ENCODE measurements at regions not wholly inside any gene's neighbourhood (a gene's known extent, or its start where the extent isn't known, plus 50 kb on each side); places are given as distances from the start of the nearest gene placed in this dataset.

DNA sequence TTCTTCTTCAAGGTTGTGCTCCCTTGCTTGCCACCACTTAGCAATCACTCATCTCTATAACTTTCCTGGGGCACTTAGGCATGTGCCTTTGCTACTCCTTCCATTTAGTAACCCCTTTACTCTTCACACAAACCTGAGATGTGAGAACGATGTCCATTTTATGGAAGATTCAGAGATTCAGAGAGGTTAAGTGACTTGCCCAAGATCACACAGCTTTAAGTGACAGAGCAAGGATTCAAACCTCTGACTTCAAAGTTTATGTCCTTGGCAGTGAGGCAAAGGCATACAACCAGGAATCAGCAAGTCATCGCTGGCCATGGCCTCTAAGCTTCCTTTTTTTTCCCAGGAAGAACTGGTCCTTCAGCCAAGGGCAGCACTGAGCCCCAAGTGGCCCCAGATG lies 56.0 kb upstream of the GALNT10 start (continued):
- no peak for TF ChIP-seq ATF1 (CRISPR knock-in tag; IDR thresholded peaks at IDR 0.05)
- TF ChIP-seq, protein P1, sequence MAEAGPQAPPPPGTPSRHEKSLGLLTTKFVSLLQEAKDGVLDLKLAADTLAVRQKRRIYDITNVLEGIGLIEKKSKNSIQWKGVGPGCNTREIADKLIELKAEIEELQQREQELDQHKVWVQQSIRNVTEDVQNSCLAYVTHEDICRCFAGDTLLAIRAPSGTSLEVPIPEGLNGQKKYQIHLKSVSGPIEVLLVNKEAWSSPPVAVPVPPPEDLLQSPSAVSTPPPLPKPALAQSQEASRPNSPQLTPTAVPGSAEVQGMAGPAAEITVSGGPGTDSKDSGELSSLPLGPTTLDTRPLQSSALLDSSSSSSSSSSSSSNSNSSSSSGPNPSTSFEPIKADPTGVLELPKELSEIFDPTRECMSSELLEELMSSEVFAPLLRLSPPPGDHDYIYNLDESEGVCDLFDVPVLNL (CRISPR knock-in tag; IDR thresholded peaks at IDR 0.05; ENCODE audit: borderline replicate concordance, low read depth): no peak
- no peak for TF ChIP-seq TEAD1 (CRISPR knock-in tag; IDR thresholded peaks at IDR 0.05)
- TF ChIP-seq, protein P2, sequence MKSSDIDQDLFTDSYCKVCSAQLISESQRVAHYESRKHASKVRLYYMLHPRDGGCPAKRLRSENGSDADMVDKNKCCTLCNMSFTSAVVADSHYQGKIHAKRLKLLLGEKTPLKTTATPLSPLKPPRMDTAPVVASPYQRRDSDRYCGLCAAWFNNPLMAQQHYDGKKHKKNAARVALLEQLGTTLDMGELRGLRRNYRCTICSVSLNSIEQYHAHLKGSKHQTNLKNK (CRISPR knock-in tag; IDR thresholded peaks at IDR 0.05): no peak
- no peak for TF ChIP-seq KAT7 (CRISPR knock-in tag; IDR thresholded peaks at IDR 0.05; ENCODE audit: borderline replicate concordance)

DNA sequence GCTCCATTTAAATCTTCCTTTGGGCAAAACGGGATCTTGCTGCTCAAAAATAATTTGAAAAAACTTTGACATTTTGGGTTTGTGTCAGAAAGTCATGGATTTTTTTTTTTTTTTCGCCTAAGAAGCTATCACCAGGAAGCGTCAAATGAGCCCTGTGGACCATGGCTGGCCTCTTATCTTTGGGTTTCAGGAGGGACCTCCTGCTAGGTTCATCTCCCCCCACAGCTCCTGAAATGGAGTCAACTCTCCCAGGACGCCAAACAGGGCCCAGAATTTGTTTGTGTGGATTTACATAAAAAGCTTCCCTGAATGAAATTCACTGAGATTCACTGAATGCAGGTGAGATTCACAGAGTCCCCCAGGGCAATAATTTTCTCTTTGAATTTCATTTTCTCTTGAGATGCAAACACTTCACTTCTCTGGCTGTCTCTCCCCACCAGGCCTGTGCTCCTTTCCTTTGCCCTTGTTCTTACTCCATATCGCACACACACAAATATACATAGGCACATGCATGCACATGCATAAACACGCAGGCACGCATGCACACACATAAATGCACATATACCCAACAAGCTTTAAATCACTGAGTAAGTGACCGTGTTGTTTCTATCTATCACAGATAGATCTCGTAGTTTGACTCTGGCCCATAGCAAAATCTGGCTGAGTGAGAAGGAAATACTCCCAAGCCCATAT lies 55.3 kb upstream of the GALNT10 start:
- Mint-ChIP-seq H3K9me3 (no peaks in the 10 kb centered on the region), H3K4me3 (no peak overlapping the region), H3K4me1 (peaks cover 23% of the 10 kb centered on the region), H3K27me3 (ENCODE audit: low read depth) (peaks cover 3% of the 10 kb centered on the region; the same call in 1 of the 2 replicates), H3K27ac (peak overlapping the region; percentile 30; the same call in 1 of the 2 replicates), H3K36me3 (no peaks in the 10 kb centered on the region)
- ATAC-seq (no peak), DNase-seq (ENCODE audit: low spot score) (no peak)
- POLR2A ChIA-PET: no interaction called here
- CTCF ChIA-PET: interaction anchor here (1.1 to 1.2 kb wide), 2 partner anchors 22 to 63 kb away, joined by 6 read pairs; no protein-coding TSS in a partner anchor
- TF ChIP-seq, protein P3, sequence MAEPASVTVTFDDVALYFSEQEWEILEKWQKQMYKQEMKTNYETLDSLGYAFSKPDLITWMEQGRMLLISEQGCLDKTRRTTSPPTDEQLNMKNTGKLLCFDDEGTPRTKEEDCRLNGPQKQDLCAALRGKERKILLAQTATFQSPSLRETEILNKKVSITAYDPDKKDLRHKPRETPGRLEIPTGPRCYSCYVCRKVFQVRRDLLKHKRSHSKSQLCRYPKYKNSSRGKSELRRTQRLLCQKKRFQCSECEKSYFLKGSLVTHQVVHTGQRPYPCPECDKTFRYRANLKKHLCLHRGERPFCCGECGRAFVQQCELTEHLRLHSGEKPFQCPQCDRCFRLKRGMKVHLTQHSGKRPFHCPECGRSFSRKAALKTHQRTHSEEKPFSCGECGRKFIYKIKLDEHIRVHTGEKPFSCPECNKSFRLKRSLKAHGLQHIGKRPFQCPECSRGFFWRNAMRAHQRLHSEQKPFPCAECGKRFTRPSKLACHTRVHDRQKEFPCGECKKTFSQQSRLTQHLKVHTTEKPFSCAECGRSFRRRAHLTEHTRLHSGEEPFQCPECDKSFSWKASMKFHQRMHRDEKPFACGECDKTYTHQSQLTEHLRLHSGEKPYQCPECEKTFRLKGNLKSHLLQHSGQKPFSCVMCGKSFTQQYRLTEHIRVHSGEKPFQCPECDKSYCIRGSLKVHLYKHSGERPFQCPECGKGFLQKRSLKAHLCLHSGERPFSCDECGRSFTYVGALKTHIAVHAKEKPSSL (CRISPR knock-in tag; conservative IDR thresholded peaks at IDR 0.05): no peak
- TF ChIP-seq RELA (CRISPR knock-in tag; IDR thresholded peaks at IDR 0.05; ENCODE audit: borderline replicate concordance) (no peak), ZNF416 (CRISPR knock-in tag; IDR thresholded peaks at IDR 0.05) (no peak)
- TF ChIP-seq, protein P4, sequence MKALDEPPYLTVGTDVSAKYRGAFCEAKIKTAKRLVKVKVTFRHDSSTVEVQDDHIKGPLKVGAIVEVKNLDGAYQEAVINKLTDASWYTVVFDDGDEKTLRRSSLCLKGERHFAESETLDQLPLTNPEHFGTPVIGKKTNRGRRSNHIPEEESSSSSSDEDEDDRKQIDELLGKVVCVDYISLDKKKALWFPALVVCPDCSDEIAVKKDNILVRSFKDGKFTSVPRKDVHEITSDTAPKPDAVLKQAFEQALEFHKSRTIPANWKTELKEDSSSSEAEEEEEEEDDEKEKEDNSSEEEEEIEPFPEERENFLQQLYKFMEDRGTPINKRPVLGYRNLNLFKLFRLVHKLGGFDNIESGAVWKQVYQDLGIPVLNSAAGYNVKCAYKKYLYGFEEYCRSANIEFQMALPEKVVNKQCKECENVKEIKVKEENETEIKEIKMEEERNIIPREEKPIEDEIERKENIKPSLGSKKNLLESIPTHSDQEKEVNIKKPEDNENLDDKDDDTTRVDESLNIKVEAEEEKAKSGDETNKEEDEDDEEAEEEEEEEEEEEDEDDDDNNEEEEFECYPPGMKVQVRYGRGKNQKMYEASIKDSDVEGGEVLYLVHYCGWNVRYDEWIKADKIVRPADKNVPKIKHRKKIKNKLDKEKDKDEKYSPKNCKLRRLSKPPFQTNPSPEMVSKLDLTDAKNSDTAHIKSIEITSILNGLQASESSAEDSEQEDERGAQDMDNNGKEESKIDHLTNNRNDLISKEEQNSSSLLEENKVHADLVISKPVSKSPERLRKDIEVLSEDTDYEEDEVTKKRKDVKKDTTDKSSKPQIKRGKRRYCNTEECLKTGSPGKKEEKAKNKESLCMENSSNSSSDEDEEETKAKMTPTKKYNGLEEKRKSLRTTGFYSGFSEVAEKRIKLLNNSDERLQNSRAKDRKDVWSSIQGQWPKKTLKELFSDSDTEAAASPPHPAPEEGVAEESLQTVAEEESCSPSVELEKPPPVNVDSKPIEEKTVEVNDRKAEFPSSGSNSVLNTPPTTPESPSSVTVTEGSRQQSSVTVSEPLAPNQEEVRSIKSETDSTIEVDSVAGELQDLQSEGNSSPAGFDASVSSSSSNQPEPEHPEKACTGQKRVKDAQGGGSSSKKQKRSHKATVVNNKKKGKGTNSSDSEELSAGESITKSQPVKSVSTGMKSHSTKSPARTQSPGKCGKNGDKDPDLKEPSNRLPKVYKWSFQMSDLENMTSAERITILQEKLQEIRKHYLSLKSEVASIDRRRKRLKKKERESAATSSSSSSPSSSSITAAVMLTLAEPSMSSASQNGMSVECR (CRISPR knock-in tag; IDR thresholded peaks at IDR 0.05; ENCODE audit: borderline replicate concordance): no peak

DNA sequence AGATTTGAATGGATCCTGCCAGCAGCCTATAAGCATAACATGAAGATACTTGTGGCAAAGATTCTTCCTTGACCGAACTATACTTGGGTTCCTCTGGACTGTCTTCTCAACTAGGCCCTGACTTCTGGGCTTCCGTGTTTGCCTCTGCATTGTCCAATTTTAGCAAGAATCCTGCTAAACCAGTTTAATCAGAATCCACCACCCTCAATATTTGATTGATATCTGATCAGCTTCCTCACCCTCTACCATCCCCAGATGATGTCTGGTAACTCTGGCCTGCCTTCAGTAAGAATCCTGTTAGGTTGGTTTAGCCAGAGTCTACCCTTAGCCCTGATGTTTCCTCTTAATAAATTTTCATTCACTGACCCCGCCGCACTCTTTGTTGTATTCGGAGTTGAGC lies 54.4 kb upstream of the GALNT10 start:
- CTCF ChIA-PET: no interaction called here
- Mint-ChIP-seq H3K27me3 (ENCODE audit: low read depth) (peaks cover 8% of the 10 kb centered on the region), H3K36me3 (no peaks in the 10 kb centered on the region), H3K4me3 (no peak overlapping the region), H3K4me1 (peaks cover 23% of the 10 kb centered on the region), H3K9me3 (no peaks in the 10 kb centered on the region), H3K27ac (no peak overlapping the region)
- no peak for DNase-seq (ENCODE audit: low spot score)
- ATAC-seq: no peak
- TF ChIP-seq, protein P5, sequence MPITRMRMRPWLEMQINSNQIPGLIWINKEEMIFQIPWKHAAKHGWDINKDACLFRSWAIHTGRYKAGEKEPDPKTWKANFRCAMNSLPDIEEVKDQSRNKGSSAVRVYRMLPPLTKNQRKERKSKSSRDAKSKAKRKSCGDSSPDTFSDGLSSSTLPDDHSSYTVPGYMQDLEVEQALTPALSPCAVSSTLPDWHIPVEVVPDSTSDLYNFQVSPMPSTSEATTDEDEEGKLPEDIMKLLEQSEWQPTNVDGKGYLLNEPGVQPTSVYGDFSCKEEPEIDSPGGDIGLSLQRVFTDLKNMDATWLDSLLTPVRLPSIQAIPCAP (CRISPR knock-in tag; IDR thresholded peaks at IDR 0.05): no peak
- TF ChIP-seq, protein P6, sequence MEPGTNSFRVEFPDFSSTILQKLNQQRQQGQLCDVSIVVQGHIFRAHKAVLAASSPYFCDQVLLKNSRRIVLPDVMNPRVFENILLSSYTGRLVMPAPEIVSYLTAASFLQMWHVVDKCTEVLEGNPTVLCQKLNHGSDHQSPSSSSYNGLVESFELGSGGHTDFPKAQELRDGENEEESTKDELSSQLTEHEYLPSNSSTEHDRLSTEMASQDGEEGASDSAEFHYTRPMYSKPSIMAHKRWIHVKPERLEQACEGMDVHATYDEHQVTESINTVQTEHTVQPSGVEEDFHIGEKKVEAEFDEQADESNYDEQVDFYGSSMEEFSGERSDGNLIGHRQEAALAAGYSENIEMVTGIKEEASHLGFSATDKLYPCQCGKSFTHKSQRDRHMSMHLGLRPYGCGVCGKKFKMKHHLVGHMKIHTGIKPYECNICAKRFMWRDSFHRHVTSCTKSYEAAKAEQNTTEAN (CRISPR knock-in tag; IDR thresholded peaks at IDR 0.05): no peak
- no peak for TF ChIP-seq ESRRA (CRISPR knock-in tag; IDR thresholded peaks at IDR 0.05; ENCODE audit: borderline replicate concordance)
- POLR2A ChIA-PET: no interaction called here
